ENCODE measurements at regions not wholly inside any gene's neighbourhood (a gene's known extent, or its start where the extent isn't known, plus 50 kb on each side); places are given as distances from the start of the nearest gene placed in this dataset.
"Not testable (repeated sequence)": the region's sequence is repeated elsewhere in the genome, so short reads cannot be mapped to it uniquely, and the experiment has no call there.

DNA sequence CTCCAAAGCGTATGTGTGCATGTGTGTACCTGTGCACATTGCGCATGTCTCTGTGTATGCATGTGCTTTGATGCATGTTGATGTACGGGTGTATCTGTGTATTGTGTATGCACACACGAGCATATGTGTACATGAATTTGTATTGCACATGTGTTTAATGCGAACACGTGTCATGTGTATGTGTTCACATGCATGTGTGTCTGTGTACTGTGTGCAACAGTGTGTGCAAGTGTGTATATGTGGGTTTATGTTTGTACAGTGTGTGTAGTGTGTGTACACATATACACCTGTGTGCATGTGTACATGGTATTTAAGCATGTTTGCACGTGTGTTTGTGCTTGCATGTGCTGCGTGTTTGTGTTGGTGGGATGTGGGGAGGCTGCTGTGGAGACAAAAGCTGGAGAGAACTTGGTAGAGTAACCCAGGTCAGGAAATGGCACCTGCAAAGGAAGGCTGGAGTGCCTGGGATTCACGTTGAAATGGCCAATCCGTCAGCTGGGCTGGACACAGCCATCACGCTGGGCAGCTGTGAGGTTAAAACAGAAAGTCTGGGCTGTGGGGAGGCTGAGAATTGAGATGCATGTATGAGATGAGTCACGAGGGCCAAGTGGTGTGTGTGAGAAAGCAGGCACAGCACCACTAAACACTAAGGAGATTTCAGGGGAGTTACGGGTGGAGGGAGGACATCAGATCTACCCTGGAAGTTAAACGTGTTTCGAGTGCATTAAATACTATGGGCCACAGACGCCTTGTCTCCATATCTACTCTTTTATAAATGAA is 68.3 kb upstream of the SAMD11 start:
- not testable (repeated sequence) for TF ChIP-seq CTCF (conservative IDR thresholded peaks at IDR 0.05; ENCODE audit: low read length); EZH2phosphoT487 (IDR thresholded peaks at IDR 0.05; ENCODE audit: borderline replicate concordance)

All from Loucy (cell line).